Stimulated activated effector memory CD8-positive, alpha-beta T cell treated with anti-CD3 and anti-CD28 coated beads, Interleukin-12 subunit alpha, Interleukin-12 subunit beta, amount 100 ng/mL, for 72 hours (primary cell): ENCODE measurements at regions not wholly inside any gene's neighbourhood (a gene's known extent, or its start where the extent isn't known, plus 50 kb on each side); places are given as distances from the start of the nearest gene placed in this dataset.

Source experiments
- ATAC-seq: fragments of 150-1000 bp; cut with Tn5 transposase; 2 replicates; pipeline ENCODE4 v1.10.0; 2021
- DNase-seq, 2 donors: peaks; one replicate each; pipeline ENCODE4 v3.0.0; 2021 to 2022; ENCODE audit warnings: low spot score in 2 of 2
- H3K27ac Mint-ChIP-seq: one replicate; pipeline ENCODE4 v1.8.0; 2022; ENCODE audit warnings: mild to moderate bottlenecking, mixed read lengths
- H3K36me3 Mint-ChIP-seq: one replicate; pipeline ENCODE4 v1.8.0; 2022; ENCODE audit warnings: mild to moderate bottlenecking, mixed read lengths
- H3K4me1 Mint-ChIP-seq: one replicate; pipeline ENCODE4 v1.8.0; 2022; ENCODE audit warnings: mixed read lengths
- H3K4me3 Mint-ChIP-seq: one replicate; pipeline ENCODE4 v1.8.0; 2022; ENCODE audit warnings: mild to moderate bottlenecking, mixed read lengths
- H3K9me3 Mint-ChIP-seq: one replicate; pipeline ENCODE4 v1.8.0; 2022; ENCODE audit warnings: mixed read lengths

DNA sequence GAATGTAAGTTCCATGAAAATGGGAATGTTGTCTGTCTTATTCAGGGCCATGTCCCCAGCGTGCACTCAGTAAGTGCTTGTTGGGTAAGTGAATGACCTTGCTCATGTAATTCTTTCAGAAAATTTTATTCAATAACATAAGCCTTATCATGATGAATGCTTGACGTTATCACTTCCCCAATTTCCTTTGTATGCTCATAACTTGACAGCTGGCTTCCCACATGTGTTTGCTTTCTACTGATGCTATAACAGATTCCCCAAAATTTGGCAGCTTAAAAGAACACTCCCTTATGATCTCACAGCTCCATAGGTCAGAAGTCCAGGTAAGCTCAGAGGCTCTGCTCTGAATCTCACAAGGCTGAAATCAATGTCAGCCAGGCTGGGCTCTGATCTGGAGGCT is 155.8 kb upstream of the POU2AF2 start:
- Mint-ChIP-seq H3K27ac (no peak overlapping the region), H3K4me1 (no peaks in the 10 kb centered on the region), H3K36me3 (no peaks in the 10 kb centered on the region), H3K4me3 (no peak overlapping the region), H3K9me3 (no peaks in the 10 kb centered on the region)
- ATAC-seq: no peak
- no peak for DNase-seq

DNA sequence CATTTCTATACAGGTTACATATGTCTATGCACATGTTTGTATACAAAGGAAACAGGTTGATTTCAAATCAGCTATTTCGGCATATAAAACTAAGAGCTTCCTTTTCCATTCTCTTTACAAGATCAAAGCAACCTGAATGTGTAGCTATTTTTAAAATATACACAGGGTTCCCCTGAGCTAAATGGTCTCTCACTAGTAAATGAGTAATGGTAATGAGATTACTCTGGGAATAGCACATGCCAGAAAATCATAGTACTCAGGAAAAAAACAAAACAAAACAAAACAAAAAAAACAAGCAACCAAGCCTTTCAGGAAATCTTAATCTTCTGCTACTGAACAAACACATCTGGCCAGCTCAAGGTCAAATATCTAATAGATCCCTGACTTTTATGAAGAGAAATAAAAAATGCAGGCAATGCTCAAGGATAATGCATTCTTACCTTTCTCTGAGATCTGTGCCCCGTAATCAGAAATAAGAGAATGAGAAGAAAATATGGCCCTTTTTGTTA is 156.6 kb upstream of the POU2AF2 start:
- ATAC-seq: no peak
- DNase-seq: no peak
- Mint-ChIP-seq H3K4me1 (no peaks in the 10 kb centered on the region), H3K36me3 (no peaks in the 10 kb centered on the region), H3K4me3 (no peak overlapping the region), H3K9me3 (no peaks in the 10 kb centered on the region), H3K27ac (no peak overlapping the region)

DNA sequence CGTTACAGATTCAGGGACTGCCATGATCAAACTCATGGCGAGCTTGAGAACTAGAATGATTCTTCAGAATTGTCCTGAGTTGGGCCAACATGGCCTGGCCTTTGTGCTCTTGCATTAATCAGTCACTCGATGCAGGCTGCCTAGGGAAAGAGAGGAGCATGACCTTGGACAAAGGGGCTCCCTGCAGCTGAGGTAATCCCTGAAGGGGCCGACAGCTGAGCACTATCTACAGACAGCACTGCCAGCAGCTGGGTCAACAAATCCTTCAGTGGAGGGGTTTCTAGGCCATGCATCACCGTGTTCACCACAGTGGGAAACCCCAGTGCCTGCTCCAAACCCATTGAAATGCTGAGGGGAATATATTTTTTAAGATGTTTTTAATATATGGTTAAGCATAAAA is 159.5 kb upstream of the POU2AF2 start:
- ATAC-seq: no peak
- Mint-ChIP-seq H3K4me3 (no peak overlapping the region), H3K36me3 (no peaks in the 10 kb centered on the region), H3K9me3 (no peaks in the 10 kb centered on the region), H3K4me1 (no peaks in the 10 kb centered on the region), H3K27ac (no peak overlapping the region)
- DNase-seq: no peak

DNA sequence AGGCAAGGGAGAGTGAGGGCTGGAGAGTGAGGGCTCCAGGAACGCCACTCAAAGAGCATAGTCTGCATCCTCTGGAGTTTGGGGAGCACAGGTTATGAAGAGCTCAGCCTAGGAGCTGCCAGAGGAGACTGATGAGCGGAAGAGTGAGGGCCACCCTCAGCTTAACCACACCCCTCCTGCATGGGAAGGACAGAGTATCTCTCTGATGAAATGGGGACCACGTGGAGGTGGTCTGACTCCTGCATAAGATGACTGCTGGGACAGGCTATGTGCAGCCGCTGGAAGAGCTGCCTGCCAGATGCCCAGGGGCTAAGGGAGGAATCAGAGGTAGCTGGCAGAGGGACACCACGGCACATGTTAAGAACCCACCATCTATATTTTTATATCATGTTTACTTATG is 162.9 kb upstream of the POU2AF2 start:
- Mint-ChIP-seq H3K9me3 (no peaks in the 10 kb centered on the region), H3K4me1 (no peaks in the 10 kb centered on the region), H3K27ac (no peak overlapping the region), H3K36me3 (no peaks in the 10 kb centered on the region), H3K4me3 (no peak overlapping the region)
- ATAC-seq: no peak
- DNase-seq: no peak

DNA sequence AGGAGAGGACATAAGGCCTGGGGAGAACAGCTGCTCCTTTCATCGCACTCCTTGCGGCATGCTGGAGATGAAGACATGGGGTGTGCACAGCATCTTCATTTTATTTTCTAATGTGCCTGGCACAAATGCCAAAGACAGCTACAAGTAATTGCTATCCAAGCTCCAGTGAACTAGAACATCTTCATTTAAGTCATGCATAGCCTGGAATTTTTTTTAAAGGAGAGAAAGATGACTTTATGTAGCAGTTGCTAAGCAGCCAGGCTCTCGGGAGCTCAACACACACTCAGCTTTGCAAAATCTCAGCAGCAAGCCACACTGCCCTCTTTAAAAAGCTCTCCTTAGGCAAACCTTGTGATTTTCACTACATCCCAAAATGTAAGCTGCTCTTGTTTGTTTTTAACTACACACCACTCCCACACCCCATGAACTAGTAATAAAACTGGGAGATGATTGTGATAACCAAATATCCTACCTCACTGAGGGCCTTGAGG is 164.5 kb upstream of the POU2AF2 start:
- Mint-ChIP-seq H3K9me3 (no peaks in the 10 kb centered on the region), H3K4me3 (no peak overlapping the region), H3K36me3 (no peaks in the 10 kb centered on the region), H3K27ac (no peak overlapping the region), H3K4me1 (no peaks in the 10 kb centered on the region)
- no peak for DNase-seq
- no peak for ATAC-seq

DNA sequence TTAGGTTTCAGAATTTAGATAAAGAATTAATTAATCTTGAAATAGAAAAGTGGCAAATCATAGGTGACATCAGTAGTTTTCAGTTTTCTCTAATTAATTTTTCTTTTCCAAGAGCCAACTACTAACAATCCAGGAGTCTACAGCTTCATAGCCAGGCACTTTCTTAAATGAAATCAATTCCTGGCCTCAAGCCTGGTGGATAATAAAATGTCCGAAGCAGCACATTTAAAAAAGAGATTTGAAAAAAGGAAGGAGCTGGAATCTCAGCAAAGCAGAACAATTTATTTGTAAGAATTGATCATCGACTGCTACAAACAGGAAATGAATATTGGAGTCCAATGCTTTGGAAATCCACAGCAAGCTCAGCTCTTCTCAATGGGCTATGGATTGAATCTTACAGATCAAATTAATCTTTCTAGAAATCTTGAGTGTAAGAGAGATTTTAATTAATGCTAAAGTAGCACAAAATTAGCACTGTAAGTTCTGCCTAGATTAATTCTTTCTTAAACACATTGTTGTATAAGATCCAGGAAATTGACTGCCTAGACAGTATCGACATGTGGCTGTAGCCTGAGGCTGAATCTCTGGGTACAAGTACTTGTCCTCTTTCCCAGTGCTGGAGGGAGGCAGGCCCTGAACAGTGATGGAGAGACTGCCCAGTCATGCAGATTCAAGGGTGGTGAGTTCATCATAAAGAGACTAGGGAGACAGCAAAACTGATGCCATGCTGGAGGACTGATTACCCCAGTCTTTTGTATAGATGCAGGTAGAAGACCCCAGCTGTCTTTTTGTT is 167.8 kb upstream of the POU2AF2 start:
- ATAC-seq (no peak), DNase-seq (no peak)
- no peak overlapping the region for H3K27ac Mint-ChIP-seq
- no peaks in the 10 kb centered on the region for H3K36me3 Mint-ChIP-seq
- H3K9me3 Mint-ChIP-seq: no peaks in the 10 kb centered on the region
- no peak overlapping the region for H3K4me3 Mint-ChIP-seq
- H3K4me1 Mint-ChIP-seq: no peaks in the 10 kb centered on the region

DNA sequence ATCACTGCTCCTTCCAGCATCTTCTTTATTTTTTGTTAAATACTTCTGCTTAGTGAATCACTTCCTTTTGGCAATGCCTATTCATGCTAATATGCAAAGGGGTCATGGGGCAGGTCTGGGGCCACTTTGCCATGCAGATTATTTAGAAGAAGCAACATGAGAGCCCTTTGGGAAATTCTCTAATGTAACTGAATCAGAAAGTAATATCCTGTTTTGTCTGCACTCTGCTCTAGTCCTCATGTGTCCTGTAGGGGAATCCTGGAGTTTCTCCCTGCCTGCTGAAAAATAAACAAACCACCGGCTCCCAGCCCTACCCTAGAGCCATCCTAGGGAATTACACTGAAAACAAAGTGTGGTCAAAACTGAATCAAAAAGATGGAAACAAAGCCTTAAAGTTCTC is 176.5 kb upstream of the POU2AF2 start:
- Mint-ChIP-seq H3K4me1 (no peaks in the 10 kb centered on the region), H3K4me3 (no peak overlapping the region), H3K9me3 (peaks cover 7% of the 10 kb centered on the region), H3K27ac (no peak overlapping the region), H3K36me3 (no peaks in the 10 kb centered on the region)
- no peak for ATAC-seq
- DNase-seq: no peak

DNA sequence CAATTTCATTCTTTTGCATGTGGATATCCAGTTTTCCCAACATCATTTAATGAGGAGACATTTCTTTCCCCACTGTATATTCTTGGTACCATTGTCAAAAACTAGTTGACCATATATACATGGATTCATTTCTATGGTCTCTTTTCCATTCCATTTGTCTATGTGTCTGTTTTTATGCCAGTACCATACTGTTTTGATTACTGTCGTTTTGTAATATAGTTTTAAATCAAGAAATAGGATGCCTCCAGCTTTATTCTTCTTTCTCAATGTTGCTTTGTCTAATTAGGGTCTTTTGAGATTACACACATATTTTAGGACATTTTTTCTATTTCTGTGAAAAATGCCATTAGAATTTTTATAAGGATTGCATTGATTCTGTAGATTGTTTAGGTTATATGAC is 177.5 kb upstream of the POU2AF2 start:
- no peak for ATAC-seq
- no peaks in the 10 kb centered on the region for H3K4me1 Mint-ChIP-seq

DNA sequence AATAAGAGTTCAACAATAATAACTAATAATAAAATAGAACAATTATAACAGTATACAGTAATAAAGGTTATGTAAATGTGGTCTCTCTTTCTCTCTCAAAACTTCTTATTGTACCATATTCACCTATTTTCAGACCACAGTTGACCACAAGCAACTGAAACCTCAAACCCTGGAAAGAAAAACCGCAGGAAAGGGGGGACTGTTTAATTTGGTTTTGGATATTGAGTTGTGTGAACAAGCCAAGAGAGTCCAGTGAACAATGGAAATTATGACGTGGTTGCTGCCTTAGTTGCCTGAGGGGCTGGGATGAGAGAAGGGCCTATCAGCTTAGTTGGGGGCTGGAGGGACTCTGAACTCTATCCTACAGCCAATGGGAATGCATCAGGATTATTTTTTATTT is 178.7 kb upstream of the POU2AF2 start:
- Mint-ChIP-seq H3K9me3 (peaks cover 7% of the 10 kb centered on the region), H3K4me1 (no peaks in the 10 kb centered on the region), H3K36me3 (no peaks in the 10 kb centered on the region), H3K27ac (no peak overlapping the region), H3K4me3 (no peak overlapping the region)
- no peak for DNase-seq
- no peak for ATAC-seq

More for the DNA sequence above, 177.5 kb upstream of the POU2AF2 start:
- no peak overlapping the region for H3K27ac Mint-ChIP-seq
- H3K4me3 Mint-ChIP-seq: no peak overlapping the region
- H3K36me3 Mint-ChIP-seq: no peaks in the 10 kb centered on the region
- peaks cover 7% of the 10 kb centered on the region for H3K9me3 Mint-ChIP-seq
- no peak for DNase-seq

DNA sequence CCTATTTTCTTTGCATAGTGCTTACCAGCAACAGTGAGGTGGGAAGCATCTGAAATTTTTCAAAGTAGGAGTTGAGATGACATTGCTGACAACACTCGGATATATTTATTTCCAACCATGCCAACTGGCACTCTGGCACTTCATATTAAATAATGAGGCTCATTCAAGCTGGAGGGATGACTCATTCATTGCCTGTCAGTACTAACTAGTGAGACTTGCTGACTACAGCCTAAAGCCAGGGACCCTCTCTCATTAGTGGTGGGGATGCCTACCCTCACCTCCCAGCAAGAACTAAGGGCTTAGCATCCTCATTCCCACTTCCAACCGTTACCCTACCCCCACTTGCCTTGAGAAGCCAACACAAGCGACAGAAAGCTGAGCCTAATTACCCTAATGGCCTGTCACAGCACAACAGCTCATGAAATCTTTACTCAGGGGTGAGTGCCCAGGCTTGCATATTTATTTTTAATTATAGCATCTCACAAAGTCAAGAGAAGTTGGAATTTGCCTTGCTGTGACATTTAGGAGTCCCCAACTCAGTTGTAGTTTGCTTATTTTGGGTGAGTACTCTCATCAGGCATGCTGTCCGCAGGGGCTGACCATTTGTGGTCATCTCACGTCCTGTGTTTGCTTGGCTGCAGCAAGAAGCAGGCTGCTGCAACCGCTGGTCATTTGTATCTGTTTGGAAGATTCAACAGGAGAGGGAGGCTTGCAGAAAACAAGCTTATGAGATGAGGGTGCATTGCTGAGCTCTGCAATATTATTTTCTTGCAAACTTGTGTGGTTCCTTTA is 181.6 kb upstream of the POU2AF2 start:
- DNase-seq: no peak
- no peak overlapping the region for H3K27ac Mint-ChIP-seq
- no peaks in the 10 kb centered on the region for H3K4me1 Mint-ChIP-seq
- H3K36me3 Mint-ChIP-seq: no peaks in the 10 kb centered on the region
- peaks cover 5% of the 10 kb centered on the region for H3K9me3 Mint-ChIP-seq
- ATAC-seq: no peak
- H3K4me3 Mint-ChIP-seq: no peak overlapping the region

DNA sequence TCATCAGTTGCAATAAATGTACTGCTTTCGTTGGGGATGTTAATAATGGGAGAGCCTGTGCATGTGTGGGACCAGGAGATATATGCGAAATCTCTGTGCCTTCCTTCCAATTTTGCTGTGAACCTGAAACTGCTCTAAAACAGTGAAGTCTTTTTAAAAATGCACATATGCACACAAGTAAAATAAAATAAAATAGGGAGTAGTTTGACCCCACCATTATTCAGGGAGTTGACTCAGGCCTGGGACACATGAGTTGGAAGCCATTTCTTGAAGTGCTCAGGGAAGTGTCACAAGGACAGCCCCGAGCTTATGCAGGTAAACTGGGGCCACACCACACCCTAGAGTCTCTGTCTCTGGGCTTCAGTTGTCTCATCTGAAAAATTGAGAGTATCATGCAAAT is 183.1 kb upstream of the POU2AF2 start:
- no peaks in the 10 kb centered on the region for H3K4me1 Mint-ChIP-seq
- H3K4me3 Mint-ChIP-seq: no peak overlapping the region

DNA sequence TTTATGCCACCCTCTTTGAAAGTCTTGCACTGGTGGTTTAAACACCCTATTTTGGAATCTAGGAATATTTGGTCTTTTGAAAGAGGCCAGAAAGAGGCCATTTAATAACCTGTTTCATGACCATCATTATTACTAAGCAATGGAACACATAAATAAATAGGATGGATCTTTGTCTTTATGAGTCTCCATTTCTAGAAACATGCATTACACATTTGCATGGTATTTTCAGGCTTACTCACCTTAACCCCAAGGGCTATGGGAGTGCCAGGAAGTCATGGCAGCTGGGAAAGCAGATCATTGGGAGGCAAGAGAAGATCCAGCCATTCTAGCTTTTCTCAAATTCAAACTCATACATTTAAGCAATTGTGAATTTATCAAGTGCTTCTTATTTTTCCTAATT is 185.8 kb upstream of the POU2AF2 start:
- ATAC-seq (no peak), DNase-seq (no peak)
- Mint-ChIP-seq H3K4me3 (no peak overlapping the region), H3K27ac (no peak overlapping the region), H3K9me3 (no peaks in the 10 kb centered on the region), H3K4me1 (no peaks in the 10 kb centered on the region), H3K36me3 (no peaks in the 10 kb centered on the region)

More for the DNA sequence above, 183.1 kb upstream of the POU2AF2 start:
- Mint-ChIP-seq H3K36me3 (no peaks in the 10 kb centered on the region), H3K27ac (no peak overlapping the region), H3K9me3 (no peaks in the 10 kb centered on the region)
- ATAC-seq (no peak), DNase-seq (no peak)

DNA sequence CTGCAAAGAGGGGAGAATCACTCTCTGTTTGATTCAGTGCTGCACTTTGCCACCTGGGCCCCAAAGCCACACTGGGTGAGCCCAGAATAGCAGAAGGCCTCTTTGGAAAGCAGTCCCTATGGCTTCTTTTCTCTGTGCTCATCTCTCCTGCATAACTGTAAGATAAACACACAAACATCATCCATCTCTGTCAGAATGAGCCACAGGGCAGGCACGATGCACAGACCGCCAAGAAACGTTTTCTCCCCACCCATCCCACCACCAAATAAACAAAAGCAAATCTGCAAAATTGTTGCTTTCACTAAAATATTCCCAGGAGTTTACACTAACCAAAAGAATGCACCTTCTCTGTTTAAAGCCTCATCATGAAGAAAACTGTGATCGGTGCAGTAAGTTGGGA is 196.4 kb upstream of the POU2AF2 start:
- Mint-ChIP-seq H3K9me3 (no peaks in the 10 kb centered on the region), H3K4me3 (no peak overlapping the region), H3K36me3 (no peaks in the 10 kb centered on the region), H3K4me1 (no peaks in the 10 kb centered on the region), H3K27ac (no peak overlapping the region)
- ATAC-seq (no peak), DNase-seq (no peak)

DNA sequence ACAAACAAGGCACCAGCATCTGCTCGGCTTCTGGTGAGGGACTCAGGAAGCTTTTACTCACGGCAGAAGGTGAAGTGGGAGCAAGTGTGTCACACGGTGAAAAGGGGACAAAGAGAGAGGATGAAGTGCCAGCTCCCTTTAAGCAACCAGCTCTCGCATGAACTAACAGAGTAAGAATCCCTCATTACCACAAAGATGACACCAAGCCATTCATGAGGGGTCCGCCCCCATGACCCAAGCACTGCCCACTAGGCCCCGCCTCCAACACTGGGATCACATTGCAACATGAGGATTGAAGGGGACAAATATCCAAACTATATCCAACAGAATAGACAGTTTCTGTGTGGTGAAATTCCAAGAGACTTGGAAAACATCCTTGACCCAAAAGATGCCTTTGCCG is 198.2 kb upstream of the POU2AF2 start:
- ATAC-seq (no peak), DNase-seq (no peak)
- H3K27ac Mint-ChIP-seq: no peak overlapping the region
- H3K4me3 Mint-ChIP-seq: no peak overlapping the region
- no peaks in the 10 kb centered on the region for H3K36me3 Mint-ChIP-seq
- H3K9me3 Mint-ChIP-seq: no peaks in the 10 kb centered on the region
- H3K4me1 Mint-ChIP-seq: no peaks in the 10 kb centered on the region

DNA sequence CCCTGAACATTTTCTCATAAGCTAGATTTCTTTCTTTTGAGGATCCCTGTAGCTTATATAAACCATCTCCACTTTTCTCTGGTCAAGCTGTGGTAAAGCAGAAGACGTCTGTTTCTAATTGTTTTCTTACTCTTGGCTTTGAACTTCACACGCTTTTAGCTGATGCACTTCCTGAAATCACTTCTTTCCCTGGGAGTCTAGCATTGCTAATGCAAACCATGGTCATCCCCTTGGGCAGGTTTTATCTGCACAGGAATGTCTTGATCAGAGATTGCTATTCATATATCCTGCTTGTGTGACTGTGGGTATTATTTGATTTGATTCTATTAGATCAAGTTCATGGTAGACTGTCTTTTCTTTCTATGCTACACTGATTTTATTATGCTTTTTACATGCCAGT is 199.2 kb upstream of the POU2AF2 start:
- DNase-seq: no peak
- no peaks in the 10 kb centered on the region for H3K4me1 Mint-ChIP-seq
- ATAC-seq: no peak
- H3K4me3 Mint-ChIP-seq: no peak overlapping the region
- no peak overlapping the region for H3K27ac Mint-ChIP-seq
- no peaks in the 10 kb centered on the region for H3K36me3 Mint-ChIP-seq
- H3K9me3 Mint-ChIP-seq: no peaks in the 10 kb centered on the region

DNA sequence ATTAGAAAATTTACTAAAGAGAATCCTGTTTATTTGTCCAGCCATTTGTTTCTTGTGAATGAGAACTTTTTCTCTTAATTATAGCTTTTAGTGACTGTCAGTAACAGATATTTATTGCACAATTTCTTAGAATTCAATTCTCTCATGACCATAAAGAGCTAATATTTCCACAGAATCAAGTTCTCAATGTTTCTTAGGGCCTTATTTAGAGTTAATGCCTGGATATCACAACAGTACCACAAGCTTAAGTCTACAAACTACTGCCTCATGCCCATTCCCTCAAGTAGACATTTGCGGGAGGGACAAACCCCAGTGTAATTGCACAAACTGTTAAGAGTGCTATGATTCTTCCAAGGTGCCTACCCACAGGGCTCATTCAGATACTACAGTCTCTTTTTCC is 199.7 kb upstream of the POU2AF2 start:
- H3K36me3 Mint-ChIP-seq: no peaks in the 10 kb centered on the region
- H3K4me3 Mint-ChIP-seq: no peak overlapping the region
- DNase-seq: no peak
- no peak for ATAC-seq
- no peak overlapping the region for H3K27ac Mint-ChIP-seq
- no peaks in the 10 kb centered on the region for H3K9me3 Mint-ChIP-seq
- H3K4me1 Mint-ChIP-seq: no peaks in the 10 kb centered on the region
